AG04450 (cell line): ENCODE measurements at regions not wholly inside any gene's neighbourhood (a gene's known extent, or its start where the extent isn't known, plus 50 kb on each side); places are given as distances from the start of the nearest gene placed in this dataset.

ENCODE experiments used
- CTCF ChIA-PET: fragments of 300-600, 350-600 bp; formaldehyde crosslinking; extraction: SDS; loops from one replicate; lab custom pipeline; 2022; ENCODE audit warnings: antibody characterized with exemption, inconsistent platforms; lab: Charles Lee
- POLR2A ChIA-PET: fragments of 350-600 bp; formaldehyde crosslinking; extraction: SDS; loops from one replicate; lab custom pipeline; 2021; ENCODE audit warnings: antibody characterized with exemption, inconsistent platforms; lab: Yijun Ruan, JAX
- DNase-seq: peaks from one replicate; pipeline ENCODE4 v3.0.0-alpha.2; 2011; ENCODE audit warnings: low read depth, low spot score
- H3K27ac ChIP-seq: one replicate; pipeline ENCODE4 v1.5.1; 2012; ENCODE audit warnings: low read depth, low read length, control low read depth
- H3K27me3 ChIP-seq: one replicate; pipeline ENCODE4 v1.6.0; 2012; ENCODE audit warnings: low read length; ENCODE audit not compliant: control insufficient read depth, insufficient read depth
- H3K4me3 ChIP-seq: 2 replicates; pipeline ENCODE4 v1.5.1; 2011; ENCODE audit warnings: mild to moderate bottlenecking, low read depth, low read length, control low read depth
- H3K9me3 ChIP-seq: 2 replicates; pipeline ENCODE4 v1.5.1; 2012; ENCODE audit warnings: low read length; ENCODE audit not compliant: control insufficient read depth, insufficient read depth
- TF ChIP-seq, protein P1 (sequence below): IDR thresholded peaks from 2 replicates; pipeline ENCODE4 v1.5.1; 2011; ENCODE audit warnings: low read depth, low read length, control low read depth, inconsistent platforms

DNA sequence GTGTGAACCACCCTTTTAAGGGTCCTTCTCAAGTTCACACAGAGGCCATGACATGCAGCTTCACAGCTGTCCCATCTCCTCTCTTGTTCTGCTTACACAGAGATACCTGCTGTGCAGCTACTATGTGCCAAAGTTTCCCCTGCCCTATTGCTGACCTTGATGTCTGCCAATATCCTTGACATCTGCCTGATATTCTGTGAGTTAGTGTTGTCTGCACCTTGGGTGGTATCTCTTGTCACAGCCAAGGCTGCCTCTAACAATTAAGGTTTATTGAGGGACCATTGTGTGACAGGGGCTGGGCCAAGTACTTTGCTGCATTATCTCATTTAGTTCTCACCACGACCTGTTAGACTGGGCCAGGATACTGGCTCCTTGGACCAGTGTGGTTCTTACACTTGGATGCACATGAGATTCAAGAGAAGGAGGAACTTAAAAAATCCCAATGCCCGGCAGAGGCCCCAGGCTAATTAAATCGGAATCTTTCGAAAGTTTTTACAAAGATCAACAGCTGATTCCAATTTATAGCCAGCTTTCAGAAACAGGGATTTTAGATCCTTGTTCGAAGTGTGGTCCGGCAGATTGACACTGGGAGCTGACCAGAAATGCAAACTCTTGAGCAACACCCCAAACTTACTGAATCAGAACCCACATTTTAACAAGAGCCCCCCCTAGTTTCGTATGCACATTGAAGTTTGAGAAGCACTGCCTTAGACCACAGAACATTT lies 178.6 kb downstream of the SATB1 start:
- no peaks in the 10 kb centered on the region for H3K9me3 ChIP-seq
- TF ChIP-seq, protein P1, sequence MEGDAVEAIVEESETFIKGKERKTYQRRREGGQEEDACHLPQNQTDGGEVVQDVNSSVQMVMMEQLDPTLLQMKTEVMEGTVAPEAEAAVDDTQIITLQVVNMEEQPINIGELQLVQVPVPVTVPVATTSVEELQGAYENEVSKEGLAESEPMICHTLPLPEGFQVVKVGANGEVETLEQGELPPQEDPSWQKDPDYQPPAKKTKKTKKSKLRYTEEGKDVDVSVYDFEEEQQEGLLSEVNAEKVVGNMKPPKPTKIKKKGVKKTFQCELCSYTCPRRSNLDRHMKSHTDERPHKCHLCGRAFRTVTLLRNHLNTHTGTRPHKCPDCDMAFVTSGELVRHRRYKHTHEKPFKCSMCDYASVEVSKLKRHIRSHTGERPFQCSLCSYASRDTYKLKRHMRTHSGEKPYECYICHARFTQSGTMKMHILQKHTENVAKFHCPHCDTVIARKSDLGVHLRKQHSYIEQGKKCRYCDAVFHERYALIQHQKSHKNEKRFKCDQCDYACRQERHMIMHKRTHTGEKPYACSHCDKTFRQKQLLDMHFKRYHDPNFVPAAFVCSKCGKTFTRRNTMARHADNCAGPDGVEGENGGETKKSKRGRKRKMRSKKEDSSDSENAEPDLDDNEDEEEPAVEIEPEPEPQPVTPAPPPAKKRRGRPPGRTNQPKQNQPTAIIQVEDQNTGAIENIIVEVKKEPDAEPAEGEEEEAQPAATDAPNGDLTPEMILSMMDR: no peak
- no peak overlapping the region for H3K4me3 ChIP-seq
- CTCF ChIA-PET: no interaction called here
- DNase-seq: no peak
- H3K27me3 ChIP-seq: no peaks in the 10 kb centered on the region
- POLR2A ChIA-PET: no interaction called here
- H3K27ac ChIP-seq: no peak overlapping the region

DNA sequence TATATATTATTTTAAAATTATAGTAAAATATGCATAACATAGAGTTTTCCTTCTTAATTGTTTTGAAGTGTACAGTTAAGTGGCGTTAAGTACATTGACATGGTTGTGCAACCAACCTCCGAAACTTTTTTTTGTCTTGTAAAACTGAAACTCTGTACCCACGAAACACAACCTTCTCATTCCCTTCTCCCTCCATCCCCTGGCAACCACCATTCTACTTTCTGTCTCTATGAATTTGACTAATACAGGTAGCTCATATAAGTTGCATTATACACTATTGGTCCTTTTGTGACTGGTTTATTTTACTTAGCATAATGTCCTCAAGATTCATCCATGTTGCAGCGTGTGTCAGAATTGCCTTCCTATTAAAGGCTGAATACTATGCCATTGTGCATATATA lies 179.4 kb downstream of the SATB1 start:
- Histone ChIP-seq H3K27ac (no peak overlapping the region), H3K9me3 (no peaks in the 10 kb centered on the region), H3K27me3 (no peaks in the 10 kb centered on the region), H3K4me3 (no peak overlapping the region)
- no peak for DNase-seq
- POLR2A ChIA-PET: no interaction called here
- TF ChIP-seq, protein P1: no peak
- CTCF ChIA-PET: no interaction called here

DNA sequence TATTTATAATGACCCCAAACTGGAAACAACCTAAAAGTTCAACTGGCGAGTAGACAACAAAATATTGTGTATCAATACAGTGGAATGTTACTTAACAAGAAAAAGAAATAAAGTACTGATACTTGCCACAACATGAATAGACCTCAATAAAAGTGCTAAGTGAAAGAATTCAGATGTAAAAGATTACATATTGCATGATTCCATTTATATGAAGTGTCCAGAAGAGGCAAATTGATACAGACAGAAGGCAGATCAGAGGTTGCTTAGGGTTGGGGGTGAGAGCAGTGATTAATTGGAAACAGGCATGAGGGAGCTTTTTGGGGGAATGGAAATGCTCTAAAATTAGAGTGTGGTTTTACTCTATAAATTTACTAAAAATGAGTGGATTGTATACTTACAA lies 183.3 kb downstream of the SATB1 start:
- no peak for DNase-seq
- H3K9me3 ChIP-seq: no peaks in the 10 kb centered on the region

DNA sequence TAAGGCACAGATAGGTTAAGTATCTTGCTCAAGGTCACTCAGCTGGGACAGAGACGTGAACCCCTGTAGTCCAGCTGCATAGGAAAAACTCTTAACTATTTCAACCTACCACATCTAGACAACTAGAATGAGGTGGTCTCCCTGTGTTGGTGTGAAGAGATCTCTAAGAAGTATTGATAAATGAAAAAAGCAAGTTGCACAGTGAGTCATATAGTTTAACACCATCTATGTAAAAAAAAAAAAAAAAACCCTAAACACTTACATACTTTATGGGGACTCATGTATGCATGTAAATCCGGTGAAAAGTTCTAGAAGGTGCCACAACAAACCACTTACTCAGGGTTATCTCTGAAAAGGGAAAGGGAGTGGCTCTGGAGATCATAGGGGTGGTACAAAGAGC lies 185.5 kb downstream of the SATB1 start:
- Histone ChIP-seq H3K9me3 (no peaks in the 10 kb centered on the region), H3K4me3 (no peak overlapping the region), H3K27ac (no peak overlapping the region), H3K27me3 (no peaks in the 10 kb centered on the region)
- TF ChIP-seq, protein P1: no peak
- no peak for DNase-seq
- ChIA-PET POLR2A (no interaction called here), CTCF (no interaction called here)

More for the DNA sequence above, 183.3 kb downstream of the SATB1 start:
- no peak overlapping the region for H3K4me3 ChIP-seq
- no peaks in the 10 kb centered on the region for H3K27me3 ChIP-seq
- no peak overlapping the region for H3K27ac ChIP-seq
- ChIA-PET POLR2A (no interaction called here), CTCF (no interaction called here)
- TF ChIP-seq, protein P1: no peak

DNA sequence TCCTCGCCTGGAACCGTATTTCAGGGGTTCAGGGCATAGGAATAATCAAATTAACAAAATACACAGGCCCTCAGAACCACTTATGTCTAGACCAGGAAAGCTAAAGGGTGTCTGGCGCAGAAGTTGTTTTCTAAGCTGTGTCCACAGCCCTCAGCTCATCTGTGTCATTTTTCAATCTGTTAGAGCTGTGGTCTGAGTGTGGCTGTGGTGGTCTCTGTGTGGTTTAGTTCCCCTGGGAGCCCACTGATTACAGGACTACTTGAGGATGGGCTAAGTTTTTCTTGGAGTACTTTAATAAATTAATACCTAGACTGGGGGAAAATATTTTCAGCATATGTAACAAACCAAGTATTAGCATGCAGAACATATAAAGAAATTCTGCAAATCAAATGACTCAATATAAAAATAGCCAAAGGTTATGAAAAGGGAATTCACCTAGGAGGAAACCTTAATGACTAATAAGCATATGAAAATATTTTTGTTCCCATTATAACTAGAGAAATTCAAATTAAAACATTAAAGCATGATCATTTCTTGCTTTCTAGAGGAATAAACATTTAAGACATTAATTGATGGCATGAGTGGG lies 186.3 kb downstream of the SATB1 start:
- DNase-seq: no peak
- TF ChIP-seq, protein P1: no peak
- no peaks in the 10 kb centered on the region for H3K9me3 ChIP-seq
- H3K27ac ChIP-seq: no peak overlapping the region
- POLR2A ChIA-PET: no interaction called here
- H3K4me3 ChIP-seq: no peak overlapping the region
- no peaks in the 10 kb centered on the region for H3K27me3 ChIP-seq
- CTCF ChIA-PET: no interaction called here
